ENCODE measurements at regions not wholly inside any gene's neighbourhood (a gene's known extent, or its start where the extent isn't known, plus 50 kb on each side); places are given as distances from the start of the nearest gene placed in this dataset.

DNA sequence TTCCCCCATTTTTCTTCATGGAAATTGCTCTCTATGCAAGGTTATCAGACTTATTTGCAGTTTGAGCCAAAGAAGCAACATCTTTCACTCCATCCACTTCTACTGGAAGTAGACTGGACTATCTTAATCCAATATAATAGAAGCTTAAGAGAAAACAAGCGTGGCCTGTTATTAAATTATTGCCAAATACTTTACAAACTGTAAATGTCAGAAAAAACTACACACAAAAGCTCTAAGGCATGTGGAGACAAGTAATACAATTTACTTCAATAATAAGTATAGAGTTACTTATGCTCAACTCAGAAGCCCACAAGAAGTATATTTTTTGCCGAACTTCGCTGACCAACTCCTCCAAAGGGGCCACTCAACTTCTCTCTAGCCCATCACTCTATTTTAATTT is 120.3 kb downstream of the BDH1 start:
- Mint-ChIP-seq H3K4me3 (ENCODE audit: unreplicated experiment) (peak overlapping the region; percentile 59), H3K27me3 (ENCODE audit: unreplicated experiment) (peaks cover 4% of the 10 kb centered on the region), H3K27ac (ENCODE audit: unreplicated experiment) (peak overlapping the region; percentile 9), H3K4me1 (ENCODE audit: low read depth, unreplicated experiment) (peaks cover 27% of the 10 kb centered on the region), H3K36me3 (ENCODE audit: unreplicated experiment) (peaks cover 4% of the 10 kb centered on the region), H3K9me3 (ENCODE audit: unreplicated experiment) (peaks cover 2% of the 10 kb centered on the region)
- DNase-seq = no peak
- TF ChIP-seq, protein P1, sequence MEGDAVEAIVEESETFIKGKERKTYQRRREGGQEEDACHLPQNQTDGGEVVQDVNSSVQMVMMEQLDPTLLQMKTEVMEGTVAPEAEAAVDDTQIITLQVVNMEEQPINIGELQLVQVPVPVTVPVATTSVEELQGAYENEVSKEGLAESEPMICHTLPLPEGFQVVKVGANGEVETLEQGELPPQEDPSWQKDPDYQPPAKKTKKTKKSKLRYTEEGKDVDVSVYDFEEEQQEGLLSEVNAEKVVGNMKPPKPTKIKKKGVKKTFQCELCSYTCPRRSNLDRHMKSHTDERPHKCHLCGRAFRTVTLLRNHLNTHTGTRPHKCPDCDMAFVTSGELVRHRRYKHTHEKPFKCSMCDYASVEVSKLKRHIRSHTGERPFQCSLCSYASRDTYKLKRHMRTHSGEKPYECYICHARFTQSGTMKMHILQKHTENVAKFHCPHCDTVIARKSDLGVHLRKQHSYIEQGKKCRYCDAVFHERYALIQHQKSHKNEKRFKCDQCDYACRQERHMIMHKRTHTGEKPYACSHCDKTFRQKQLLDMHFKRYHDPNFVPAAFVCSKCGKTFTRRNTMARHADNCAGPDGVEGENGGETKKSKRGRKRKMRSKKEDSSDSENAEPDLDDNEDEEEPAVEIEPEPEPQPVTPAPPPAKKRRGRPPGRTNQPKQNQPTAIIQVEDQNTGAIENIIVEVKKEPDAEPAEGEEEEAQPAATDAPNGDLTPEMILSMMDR (IDR thresholded peaks at IDR 0.05; ENCODE audit: partially characterized antibody, unreplicated experiment) = no peak

DNA sequence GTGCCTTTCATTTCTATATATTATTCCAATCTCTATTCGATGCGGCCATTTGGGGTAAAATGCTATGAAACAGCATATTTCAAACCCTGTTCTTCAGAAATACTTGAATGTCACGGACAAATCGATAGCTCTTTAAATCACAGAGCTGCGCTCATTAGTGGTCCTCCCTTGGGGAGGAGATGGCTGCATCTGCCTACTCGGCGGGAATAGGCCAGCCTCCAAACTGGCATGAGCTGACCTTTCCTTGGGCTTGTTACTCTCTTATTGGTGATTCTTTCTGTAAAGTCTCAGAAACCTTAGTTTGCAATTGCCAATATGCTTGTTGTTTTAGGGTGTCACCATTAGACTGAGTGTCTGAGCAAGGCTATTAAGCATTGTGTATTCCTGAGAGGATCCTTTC is 120.9 kb downstream of the BDH1 start:
- Mint-ChIP-seq H3K4me3 (ENCODE audit: unreplicated experiment) (peak overlapping the region; percentile 59), H3K27me3 (ENCODE audit: unreplicated experiment) (peaks cover 4% of the 10 kb centered on the region), H3K4me1 (ENCODE audit: low read depth, unreplicated experiment) (peaks cover 27% of the 10 kb centered on the region), H3K9me3 (ENCODE audit: unreplicated experiment) (peaks cover 2% of the 10 kb centered on the region), H3K36me3 (ENCODE audit: unreplicated experiment) (peaks cover 4% of the 10 kb centered on the region), H3K27ac (ENCODE audit: unreplicated experiment) (peak overlapping the region; percentile 50)
- TF ChIP-seq, protein P1 (IDR thresholded peaks at IDR 0.05; ENCODE audit: partially characterized antibody, unreplicated experiment) = no peak
- DNase-seq = peak; percentile 64

DNA sequence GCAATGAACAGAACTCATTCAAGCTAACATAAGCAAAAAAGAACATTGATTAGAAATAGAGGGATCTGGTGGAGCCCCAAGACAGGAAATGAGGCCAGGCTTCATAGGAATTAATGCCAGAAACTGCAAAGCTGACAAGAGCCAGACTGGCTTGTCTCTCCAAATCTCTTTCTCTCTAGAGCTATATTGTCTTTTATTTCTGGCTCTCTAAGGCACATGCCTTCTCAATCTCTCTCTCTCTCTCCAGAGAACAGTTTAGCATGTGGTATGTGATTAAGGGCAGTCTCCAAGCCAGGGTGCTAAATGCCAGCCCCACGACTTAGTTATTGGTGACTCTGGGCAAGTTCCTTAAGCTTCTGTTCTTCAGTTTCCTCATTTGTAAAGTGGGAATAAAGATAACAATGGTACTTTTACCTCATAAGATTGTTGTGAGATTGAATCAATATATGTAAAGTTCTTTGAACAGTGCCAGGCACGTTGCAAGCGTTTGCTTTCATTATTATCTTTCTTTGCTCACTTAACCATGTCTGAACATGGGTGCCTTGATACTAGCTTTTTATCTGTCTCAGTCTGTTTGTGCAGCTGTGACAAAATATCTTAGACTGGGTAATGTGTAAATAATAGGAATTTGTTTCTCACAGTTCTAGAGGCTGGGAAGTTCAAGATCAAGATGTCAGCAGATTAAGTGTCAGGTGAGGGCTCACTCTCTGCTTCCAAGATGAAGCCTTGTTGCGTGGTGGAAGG is 123.2 kb downstream of the BDH1 start:
- Mint-ChIP-seq H3K27ac (ENCODE audit: unreplicated experiment) (no peak overlapping the region), H3K4me3 (ENCODE audit: unreplicated experiment) (no peak overlapping the region), H3K27me3 (ENCODE audit: unreplicated experiment) (peaks cover 6% of the 10 kb centered on the region), H3K4me1 (ENCODE audit: low read depth, unreplicated experiment) (peaks cover 33% of the 10 kb centered on the region), H3K9me3 (ENCODE audit: unreplicated experiment) (no peaks in the 10 kb centered on the region), H3K36me3 (ENCODE audit: unreplicated experiment) (peaks cover 4% of the 10 kb centered on the region)
- no peak for DNase-seq
- TF ChIP-seq, protein P1 (IDR thresholded peaks at IDR 0.05; ENCODE audit: partially characterized antibody, unreplicated experiment) = no peak

- Mint-ChIP-seq H3K27me3 (ENCODE audit: unreplicated experiment) (peaks cover 6% of the 10 kb centered on the region), H3K4me3 (ENCODE audit: unreplicated experiment) (no peak overlapping the region), H3K36me3 (ENCODE audit: unreplicated experiment) (peaks cover 4% of the 10 kb centered on the region), H3K4me1 (ENCODE audit: low read depth, unreplicated experiment) (peaks cover 40% of the 10 kb centered on the region), H3K27ac (ENCODE audit: unreplicated experiment) (no peak overlapping the region), H3K9me3 (ENCODE audit: unreplicated experiment) (peaks cover 2% of the 10 kb centered on the region)
- no peak for DNase-seq
- TF ChIP-seq, protein P1 (IDR thresholded peaks at IDR 0.05; ENCODE audit: partially characterized antibody, unreplicated experiment) = no peak
These were observed 124.3 kb downstream of the BDH1 start for GRCh38 chr3:197431346-197431910.

DNA sequence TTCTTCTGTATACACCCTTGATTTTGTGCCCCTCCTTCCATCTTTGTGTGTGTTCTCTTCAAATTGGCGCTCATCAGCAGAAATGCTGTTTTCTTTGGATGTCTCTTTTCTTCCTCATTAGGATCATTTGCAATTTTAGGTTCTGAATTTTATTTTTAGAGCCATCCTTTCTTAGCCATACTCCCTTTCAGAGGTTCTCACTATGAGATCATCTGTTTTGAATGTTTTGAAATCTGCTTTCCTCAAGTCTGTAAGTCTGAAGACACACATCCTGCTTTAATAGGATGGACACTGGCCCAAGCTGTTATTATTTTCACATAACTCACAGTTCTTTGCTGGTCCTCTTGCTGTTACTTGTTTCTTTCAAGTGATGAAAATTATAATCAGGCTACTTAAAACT is 124.8 kb downstream of the BDH1 start:
- Mint-ChIP-seq H3K27me3 (ENCODE audit: unreplicated experiment) (peaks cover 6% of the 10 kb centered on the region), H3K27ac (ENCODE audit: unreplicated experiment) (no peak overlapping the region), H3K36me3 (ENCODE audit: unreplicated experiment) (peaks cover 4% of the 10 kb centered on the region), H3K4me1 (ENCODE audit: low read depth, unreplicated experiment) (peaks cover 42% of the 10 kb centered on the region), H3K4me3 (ENCODE audit: unreplicated experiment) (no peak overlapping the region), H3K9me3 (ENCODE audit: unreplicated experiment) (peaks cover 4% of the 10 kb centered on the region)
- no peak for DNase-seq
- TF ChIP-seq, protein P1 (IDR thresholded peaks at IDR 0.05; ENCODE audit: partially characterized antibody, unreplicated experiment) = no peak

All from glutamatergic neuron (in vitro differentiated cells).